Upper lobe of left lung (tissue), 6 donors: ENCODE measurements at regions not wholly inside any gene's neighbourhood (a gene's known extent, or its start where the extent isn't known, plus 50 kb on each side); places are given as distances from the start of the nearest gene placed in this dataset.

Source experiments
- ATAC-seq, 2 donors: fragments of 200-7000 bp; cut with Tn5 transposase; one replicate each; pipeline ENCODE4 v1.9.1; 2022; ENCODE audit warnings: mild to moderate bottlenecking in 2 of 2, moderate library complexity in 2 of 2; ENCODE audit not compliant: low FRiP score in 2 of 2
- DNase-seq, 2 donors: peaks; one replicate each; pipeline ENCODE4 v3.0.0-alpha.2; 2019 to 2020
- H3K27ac ChIP-seq, 4 donors: fragments of 200-600 bp; sonication (generic); one replicate each; pipeline ENCODE4 v1.5.1; 2016 to 2019
- H3K27me3 ChIP-seq, 4 donors: fragments of 200-600 bp; sonication (generic); one replicate each; pipeline ENCODE4 v1.5.1; 2017 to 2019
- H3K36me3 ChIP-seq, 4 donors: fragments of 200-600 bp; sonication (generic); one replicate each; pipeline ENCODE4 v1.5.1; 2016 to 2019
- H3K4me1 ChIP-seq, 4 donors: fragments of 200-600 bp; sonication (generic); one replicate each; pipeline ENCODE4 v1.5.1; 2018 to 2019
- H3K4me3 ChIP-seq, 4 donors: fragments of 200-600 bp; sonication (generic); one replicate each; pipeline ENCODE4 v1.5.1; 2017 to 2019; ENCODE audit warnings: mild to moderate bottlenecking in 2 of 4, moderate library complexity in 1 of 4
- H3K9me3 ChIP-seq, 4 donors: fragments of 200-600 bp; sonication (generic); one replicate each; pipeline ENCODE4 v1.5.1; 2018 to 2019
- CTCF ChIP-seq, 6 experiments: fragments of 450-650 bp in 4 of 6; fragments of 200-600 bp in 2 of 6; sonication (generic) in 2 of 6; IDR thresholded peaks; one replicate each; pipeline ENCODE4 v1.5.1; 2016 to 2019; ENCODE audit warnings: antibody characterized with exemption in 6 of 6
- EP300 ChIP-seq, 4 donors: sonication (generic); formaldehyde crosslinking; IDR thresholded peaks; one replicate each; pipeline ENCODE4 v1.5.1; 2017; ENCODE audit warnings: antibody characterized with exemption in 4 of 4, control low read depth in 2 of 4
- POLR2A ChIP-seq, 4 donors: fragments of 450-650 bp; IDR thresholded peaks; one replicate each; pipeline ENCODE4 v1.5.1; 2016 to 2017; ENCODE audit warnings: antibody characterized with exemption in 4 of 4, mild to moderate bottlenecking in 2 of 4
- POLR2AphosphoS5 ChIP-seq, 2 donors: sonication (generic); formaldehyde crosslinking; IDR thresholded peaks; one replicate each; pipeline ENCODE4 v1.5.1; 2017; ENCODE audit warnings: antibody characterized with exemption in 2 of 2
- WGBS, 2 donors: methylation state at CpG; one replicate each; pipeline ENCODE4 v1.1.5; 2017 to 2018; 5-methylcytosine and 5-hydroxymethylcytosine counted together
- donor health status: DM: no; HTN: no; CAD: no; lungs with moderate emphysema.
- donor health status: DM: no; HTN: yes; CAD: no; lungs with severe emphysema.

GRCh38 chr18:70732916-70733315 lies 444.1 kb downstream of the SOCS6 start:
- 86 to 90% methylated on average over 4 of the region's 4 CpGs for WGBS, 2 donors
- Histone ChIP-seq H3K27ac (no peak overlapping the region), H3K4me1 (no peaks in the 10 kb centered on the region), H3K36me3 (no peaks in the 10 kb centered on the region), H3K27me3 (no peaks in the 10 kb centered on the region), H3K9me3 (peaks cover 0 to 7% (median 0%) of the 10 kb centered on the region in 4 donors), H3K4me3 (no peak overlapping the region)
- DNase-seq (no peak), ATAC-seq (no peak)
- TF ChIP-seq POLR2A (IDR thresholded peaks at IDR 0.05) (no peak), CTCF (IDR thresholded peaks at IDR 0.05) (no peak), POLR2AphosphoS5 (IDR thresholded peaks at IDR 0.05) (no peak), EP300 (IDR thresholded peaks at IDR 0.05) (no peak)

- 74 to 77% methylated on average over 8 of the region's 8 CpGs for WGBS, 2 donors
- TF ChIP-seq EP300 (IDR thresholded peaks at IDR 0.05), result no peak
- TF ChIP-seq POLR2A (IDR thresholded peaks at IDR 0.05), result no peak
- TF ChIP-seq CTCF (IDR thresholded peaks at IDR 0.05), result no peak
- no peak for TF ChIP-seq POLR2AphosphoS5 (IDR thresholded peaks at IDR 0.05)
- H3K36me3 ChIP-seq, result no peaks in the 10 kb centered on the region
- H3K27ac ChIP-seq, result no peak overlapping the region
- no peaks in the 10 kb centered on the region for H3K27me3 ChIP-seq
- H3K4me3 ChIP-seq, result no peak overlapping the region
- H3K4me1 ChIP-seq, result no peaks in the 10 kb centered on the region
- DNase-seq (no peak), ATAC-seq (no peak)
- peaks cover 0 to 7% (median 0%) of the 10 kb centered on the region in 4 donors for H3K9me3 ChIP-seq
Observed at GRCh38 chr18:70732188-70732587, 443.3 kb downstream of the SOCS6 start.

GRCh38 chr18:70720607-70721006 lies 431.8 kb downstream of the SOCS6 start:
- H3K9me3 ChIP-seq, result no peaks in the 10 kb centered on the region
- DNase-seq (no peak), ATAC-seq (no peak)
- no peaks in the 10 kb centered on the region for H3K27me3 ChIP-seq
- no peak overlapping the region for H3K27ac ChIP-seq
- H3K36me3 ChIP-seq, result no peaks in the 10 kb centered on the region
- WGBS, 2 donors, result 83 to 86% methylated on average over 5 of the region's 5 CpGs
- H3K4me3 ChIP-seq, result no peak overlapping the region
- no peaks in the 10 kb centered on the region for H3K4me1 ChIP-seq
- TF ChIP-seq EP300 (IDR thresholded peaks at IDR 0.05), result no peak
- no peak for TF ChIP-seq POLR2A (IDR thresholded peaks at IDR 0.05)
- TF ChIP-seq POLR2AphosphoS5 (IDR thresholded peaks at IDR 0.05), result no peak
- TF ChIP-seq CTCF (IDR thresholded peaks at IDR 0.05), result no peak

DNA sequence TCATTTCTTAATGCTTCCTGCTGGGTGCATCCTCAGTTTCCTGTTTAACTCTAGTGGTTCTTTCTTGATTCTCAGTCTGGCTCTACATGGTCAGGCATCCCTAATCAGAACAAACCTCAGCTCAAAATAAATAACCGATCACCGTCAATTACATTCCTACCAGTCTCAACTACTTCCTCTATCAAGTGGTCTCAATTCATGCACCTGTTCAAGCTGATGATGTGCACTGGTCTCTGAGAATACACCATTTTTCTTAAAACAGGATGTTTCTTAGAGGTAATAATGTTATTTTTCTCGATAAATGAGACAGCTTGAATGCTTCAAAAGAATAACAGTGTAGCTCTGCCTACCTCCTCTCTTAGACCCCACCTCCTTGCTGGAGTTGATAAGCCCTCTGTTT lies 420.9 kb downstream of the SOCS6 start:
- Histone ChIP-seq H3K27ac (no peak overlapping the region), H3K4me1 (no peaks in the 10 kb centered on the region), H3K9me3 (no peaks in the 10 kb centered on the region), H3K36me3 (no peaks in the 10 kb centered on the region), H3K27me3 (no peaks in the 10 kb centered on the region), H3K4me3 (no peak overlapping the region)
- TF ChIP-seq POLR2AphosphoS5 (IDR thresholded peaks at IDR 0.05), result no peak
- TF ChIP-seq CTCF (IDR thresholded peaks at IDR 0.05), result no peak
- TF ChIP-seq POLR2A (IDR thresholded peaks at IDR 0.05), result no peak
- no peak for TF ChIP-seq EP300 (IDR thresholded peaks at IDR 0.05)
- ATAC-seq, result no peak
- 75 to 78% methylated on average over 3 of the region's 3 CpGs for WGBS, 2 donors
- DNase-seq, result no peak

- no peak for TF ChIP-seq POLR2A (IDR thresholded peaks at IDR 0.05)
- no peak for TF ChIP-seq CTCF (IDR thresholded peaks at IDR 0.05)
- no peak for TF ChIP-seq EP300 (IDR thresholded peaks at IDR 0.05)
- TF ChIP-seq POLR2AphosphoS5 (IDR thresholded peaks at IDR 0.05), result no peak
Observed at GRCh38 chr18:70709144-70709543, 420.3 kb downstream of the SOCS6 start.

More at GRCh38 chr18:70709144-70709543, 420.3 kb downstream of the SOCS6 start:
- ATAC-seq, result no peak
- Histone ChIP-seq H3K4me3 (no peak overlapping the region), H3K4me1 (no peaks in the 10 kb centered on the region), H3K27me3 (no peaks in the 10 kb centered on the region), H3K9me3 (no peaks in the 10 kb centered on the region), H3K36me3 (no peaks in the 10 kb centered on the region), H3K27ac (no peak overlapping the region)
- DNase-seq, result no peak
- 47 to 48% methylated on average over 4 of the region's 4 CpGs for WGBS, 2 donors
